Mucosa of rectum (tissue), 2 donors: ENCODE measurements at regions not wholly inside any gene's neighbourhood (a gene's known extent, or its start where the extent isn't known, plus 50 kb on each side); places are given as distances from the start of the nearest gene placed in this dataset.
"Not testable (repeated sequence)": the region's sequence is repeated elsewhere in the genome, so short reads cannot be mapped to it uniquely, and the experiment has no call there.

Source experiments
- H3K27ac ChIP-seq, 2 donors: one replicate each; pipeline ENCODE4 v1.7.0; 2013; ENCODE audit warnings: inconsistent platforms in 2 of 2, low read depth in 2 of 2, low read length in 2 of 2
- H3K27me3 ChIP-seq, 2 donors: one replicate each; pipeline ENCODE4 v1.7.0; 2013; ENCODE audit warnings: low read length in 2 of 2; ENCODE audit not compliant: control insufficient read depth in 2 of 2, insufficient read depth in 2 of 2
- H3K36me3 ChIP-seq, 2 donors: one replicate each; pipeline ENCODE4 v1.7.0; 2013; ENCODE audit warnings: low read length in 2 of 2; ENCODE audit not compliant: control insufficient read depth in 2 of 2, insufficient read depth in 2 of 2
- H3K4me1 ChIP-seq, 2 donors: one replicate each; pipeline ENCODE4 v1.7.0; 2013; ENCODE audit warnings: low read length in 2 of 2, mild to moderate bottlenecking in 1 of 2; ENCODE audit not compliant: control insufficient read depth in 2 of 2, insufficient read depth in 2 of 2
- H3K4me3 ChIP-seq, 2 donors: one replicate each; pipeline ENCODE4 v1.7.0; 2013; ENCODE audit warnings: low read length in 2 of 2
- H3K9ac ChIP-seq, 2 donors: one replicate each; pipeline ENCODE4 v1.7.0; 2013; ENCODE audit warnings: low read length in 2 of 2, low read depth in 1 of 2, mild to moderate bottlenecking in 1 of 2
- H3K9me3 ChIP-seq, 2 donors: one replicate each; pipeline ENCODE4 v1.7.0; 2013; ENCODE audit warnings: low read length in 2 of 2; ENCODE audit not compliant: control insufficient read depth in 2 of 2
- donor health status: healthy.
- donor health status: Normal muscosa, but diverticular disease.

DNA sequence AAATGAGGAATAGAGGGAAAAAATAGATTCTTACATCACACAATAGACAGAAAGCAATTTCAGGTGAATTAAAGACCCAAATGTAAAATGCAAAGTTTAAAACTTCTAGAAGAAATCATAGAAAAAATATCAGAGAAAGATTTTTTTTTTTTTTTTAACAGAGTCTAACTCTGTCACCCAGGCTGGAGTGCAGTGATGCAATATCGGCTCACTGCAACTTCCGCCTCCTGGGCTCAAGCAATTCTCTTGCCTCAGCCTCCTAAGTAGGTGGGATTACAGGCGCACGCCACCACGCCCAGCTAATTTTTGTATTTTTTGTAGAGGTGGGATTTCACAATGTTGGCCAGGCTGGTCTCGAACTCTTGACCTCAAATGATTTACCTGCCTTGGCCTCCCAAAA is 141.8 kb downstream of the COPRS start:
- not testable (repeated sequence) for H3K9me3 ChIP-seq, H3K27ac ChIP-seq, H3K4me3 ChIP-seq, H3K27me3 ChIP-seq, H3K4me1 ChIP-seq, H3K9ac ChIP-seq, H3K36me3 ChIP-seq

GRCh38 chr17:31715446-31715845 is 143.6 kb downstream of the COPRS start:
- Histone ChIP-seq H3K27me3 (no peaks in the 10 kb centered on the region), H3K4me3 (no peak overlapping the region), H3K9me3 (no peaks in the 10 kb centered on the region), H3K36me3 (no peaks in the 10 kb centered on the region), H3K4me1 (no peaks in the 10 kb centered on the region), H3K27ac (no peak overlapping the region), H3K9ac (no peak overlapping the region)

GRCh38 chr17:31704483-31704882 is 154.6 kb downstream of the COPRS start:
- Histone ChIP-seq H3K36me3 (no peaks in the 10 kb centered on the region), H3K4me3 (no peak overlapping the region), H3K27ac (no peak overlapping the region), H3K9me3 (no peaks in the 10 kb centered on the region), H3K27me3 (peaks cover 0 to 2% of the 10 kb centered on the region in 2 donors), H3K9ac (no peak overlapping the region), H3K4me1 (no peaks in the 10 kb centered on the region)

DNA sequence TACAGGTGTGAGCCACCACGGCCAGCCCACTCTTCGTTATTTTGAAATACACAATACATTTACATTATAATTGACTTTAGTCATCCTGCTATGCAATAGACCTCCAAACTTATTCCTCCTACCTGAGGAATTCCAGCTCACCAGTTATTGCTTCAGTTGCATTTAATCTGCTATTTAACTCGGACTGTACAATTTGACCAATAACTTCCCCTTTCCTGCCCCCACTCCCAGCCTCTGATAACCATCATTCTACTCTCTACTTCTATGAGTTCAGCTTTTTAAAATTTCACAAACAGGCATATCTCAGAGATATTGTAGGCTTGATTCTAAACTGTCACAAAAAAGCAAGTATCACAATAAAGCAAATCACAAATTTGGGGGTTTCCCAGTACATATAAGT is 157.0 kb downstream of the COPRS start:
- Histone ChIP-seq H3K27ac (no peak overlapping the region), H3K36me3 (no peaks in the 10 kb centered on the region), H3K4me1 (no peaks in the 10 kb centered on the region), H3K9me3 (no peaks in the 10 kb centered on the region), H3K27me3 (peaks cover 0 to 2% of the 10 kb centered on the region in 2 donors), H3K9ac (no peak overlapping the region), H3K4me3 (no peak overlapping the region)

GRCh38 chr17:31700973-31701372 is 158.1 kb downstream of the COPRS start:
- no peak overlapping the region for H3K27ac ChIP-seq
- no peak overlapping the region for H3K4me3 ChIP-seq
- H3K9me3 ChIP-seq, result no peaks in the 10 kb centered on the region
- H3K4me1 ChIP-seq, result peaks cover 0 to under 1% of the 10 kb centered on the region in 2 donors
- no peak overlapping the region for H3K9ac ChIP-seq
- no peaks in the 10 kb centered on the region for H3K36me3 ChIP-seq
- no peaks in the 10 kb centered on the region for H3K27me3 ChIP-seq

DNA sequence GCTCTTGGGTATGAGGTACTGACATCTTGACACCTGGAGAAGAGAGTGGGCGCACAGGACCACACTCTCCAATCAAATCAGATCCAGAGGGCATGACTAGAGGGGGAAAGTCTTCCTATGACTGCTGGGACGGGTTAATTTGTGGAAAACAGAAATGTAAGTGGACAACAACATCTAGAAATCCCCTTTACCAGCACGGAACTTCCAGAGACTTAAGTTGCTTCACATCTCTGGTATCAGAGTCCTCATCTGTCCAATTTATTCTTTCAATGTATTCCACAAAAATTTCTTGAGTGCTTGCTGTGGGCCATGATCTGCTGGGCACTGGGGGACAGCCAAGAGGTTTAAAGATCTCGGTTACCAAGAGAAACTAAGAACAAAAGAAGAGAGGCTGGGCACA is 159.2 kb downstream of the COPRS start:
- Histone ChIP-seq H3K27me3 (no peaks in the 10 kb centered on the region), H3K4me1 (peaks cover 0 to 5% of the 10 kb centered on the region in 2 donors), H3K9me3 (no peaks in the 10 kb centered on the region), H3K27ac (no peak overlapping the region), H3K9ac (no peak overlapping the region), H3K4me3 (no peak overlapping the region), H3K36me3 (no peaks in the 10 kb centered on the region)

- Histone ChIP-seq H3K4me3 (no peak overlapping the region), H3K27me3 (no peaks in the 10 kb centered on the region), H3K4me1 (peaks cover 0 to 5% of the 10 kb centered on the region in 2 donors), H3K36me3 (no peaks in the 10 kb centered on the region), H3K9ac (no peak overlapping the region), H3K9me3 (no peaks in the 10 kb centered on the region), H3K27ac (no peak overlapping the region)
These were observed 159.8 kb downstream of the COPRS start for GRCh38 chr17:31699281-31699680.

DNA sequence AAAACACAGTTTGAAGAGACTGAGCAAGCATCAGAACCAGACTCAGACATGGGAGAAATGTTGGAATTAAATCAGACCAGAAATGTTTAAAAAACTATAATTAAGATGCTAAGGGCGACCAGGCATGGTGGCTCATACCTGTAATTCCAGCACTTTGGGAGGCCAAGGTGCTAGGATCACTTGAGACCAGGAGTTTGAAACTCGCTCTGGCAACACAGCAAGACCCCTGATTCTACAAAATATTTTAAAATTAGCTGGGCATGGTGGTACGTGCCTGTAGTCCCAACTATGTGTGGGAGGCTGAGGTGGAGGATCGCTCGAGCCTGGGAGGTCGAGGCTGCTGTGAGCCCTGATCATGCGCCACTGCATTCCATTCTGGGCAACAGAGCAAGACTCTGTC is 160.3 kb downstream of the COPRS start:
- Histone ChIP-seq H3K4me3 (no peak overlapping the region), H3K36me3 (no peaks in the 10 kb centered on the region), H3K4me1 (peaks cover 0 to 5% of the 10 kb centered on the region in 2 donors), H3K9ac (no peak overlapping the region), H3K27ac (no peak overlapping the region), H3K9me3 (no peaks in the 10 kb centered on the region), H3K27me3 (no peaks in the 10 kb centered on the region)

DNA sequence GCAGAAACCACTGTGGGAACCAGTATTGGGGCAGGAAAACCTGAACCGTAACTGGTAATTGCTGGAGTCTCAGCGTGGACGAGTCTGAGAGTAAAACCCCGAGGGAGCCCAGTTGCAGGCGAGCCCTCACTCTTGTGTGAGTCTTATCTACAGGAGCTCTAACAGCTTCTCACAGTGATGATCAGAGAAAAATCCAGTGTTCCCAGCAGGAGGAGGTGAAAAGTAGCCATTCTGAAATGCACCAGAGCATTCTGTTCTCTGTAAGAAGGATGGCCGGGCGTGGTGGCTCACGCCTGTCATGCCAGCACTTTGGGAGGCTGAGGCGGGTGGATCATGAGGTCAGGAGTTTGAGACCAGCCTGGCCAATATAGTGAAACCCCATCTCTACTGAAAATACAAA is 161.2 kb downstream of the COPRS start:
- Histone ChIP-seq H3K4me1 (peaks cover 0 to 5% of the 10 kb centered on the region in 2 donors), H3K27ac (no peak overlapping the region), H3K27me3 (no peaks in the 10 kb centered on the region)

GRCh38 chr17:31696703-31697325 is 162.2 kb downstream of the COPRS start:
- H3K9ac ChIP-seq, result no peak overlapping the region
- no peaks in the 10 kb centered on the region for H3K9me3 ChIP-seq
- H3K36me3 ChIP-seq, result no peaks in the 10 kb centered on the region
- H3K27me3 ChIP-seq, result no peaks in the 10 kb centered on the region
- H3K4me3 ChIP-seq, result no peak overlapping the region
- H3K27ac ChIP-seq, result no peak overlapping the region
- peaks cover 0 to 5% of the 10 kb centered on the region in 2 donors for H3K4me1 ChIP-seq

More for the DNA sequence above, 161.2 kb downstream of the COPRS start:
- Histone ChIP-seq H3K9me3 (no peaks in the 10 kb centered on the region), H3K4me3 (no peak overlapping the region), H3K9ac (no peak overlapping the region), H3K36me3 (no peaks in the 10 kb centered on the region)

DNA sequence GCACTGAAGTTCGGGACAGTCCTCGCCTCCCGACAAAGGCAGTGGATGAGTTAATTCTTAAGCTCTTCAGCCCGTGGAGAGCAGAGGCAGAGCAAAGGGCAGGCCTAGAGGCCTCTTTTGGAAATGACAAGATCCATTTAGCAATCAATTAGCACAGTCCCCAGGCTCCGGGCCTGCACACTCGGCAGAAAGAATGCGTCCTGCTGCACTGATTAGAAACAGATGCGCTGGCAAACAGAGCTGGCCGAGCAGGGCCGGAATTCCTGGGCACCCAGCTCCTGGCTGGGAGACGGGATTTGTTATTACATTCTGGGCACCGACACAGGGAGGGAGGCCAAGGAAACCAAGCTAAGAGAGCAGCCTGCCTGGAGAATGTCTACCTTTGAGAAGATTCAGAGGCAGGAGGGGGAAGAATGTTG is 162.9 kb downstream of the COPRS start:
- no peak overlapping the region for H3K4me3 ChIP-seq

More for the DNA sequence above, 162.9 kb downstream of the COPRS start:
- Histone ChIP-seq H3K9ac (no peak overlapping the region), H3K9me3 (no peaks in the 10 kb centered on the region), H3K4me1 (peaks cover 0 to 5% of the 10 kb centered on the region in 2 donors), H3K36me3 (no peaks in the 10 kb centered on the region), H3K27ac (no peak overlapping the region), H3K27me3 (no peaks in the 10 kb centered on the region)
